Mesodermal cell (in vitro differentiated cells): ENCODE measurements at regions not wholly inside any gene's neighbourhood (a gene's known extent, or its start where the extent isn't known, plus 50 kb on each side); places are given as distances from the start of the nearest gene placed in this dataset.

Experiments
- H3K27ac ChIP-seq: 2 replicates; pipeline ENCODE4 v1.7.0; 2013; ENCODE audit warnings: mild to moderate bottlenecking, low read depth, low read length, moderate library complexity; ENCODE audit not compliant: severe bottlenecking
- H3K36me3 ChIP-seq: 2 replicates; pipeline ENCODE4 v1.7.1; 2013; ENCODE audit warnings: mild to moderate bottlenecking, low read length, moderate library complexity; ENCODE audit not compliant: control insufficient read depth, insufficient read depth
- H3K4me1 ChIP-seq: one replicate; pipeline ENCODE4 v1.7.1; 2013; ENCODE audit warnings: mild to moderate bottlenecking, low read length; ENCODE audit not compliant: insufficient read depth, control insufficient read depth, poor library complexity, severe bottlenecking
- H3K4me3 ChIP-seq: 2 replicates; pipeline ENCODE4 v1.7.0; 2013; ENCODE audit warnings: low read length, control low read depth, mild to moderate bottlenecking; ENCODE audit not compliant: insufficient read depth, poor library complexity, severe bottlenecking; ENCODE audit errors: extremely low read depth
- H3K9me3 ChIP-seq: 2 replicates; pipeline ENCODE4 v1.7.1; 2013; ENCODE audit warnings: mild to moderate bottlenecking, low read length, moderate library complexity; ENCODE audit not compliant: control insufficient read depth
- WGBS, 2 experiments: methylation state at CpG; one replicate each; pipeline ENCODE4 v1.1.5; 2013; ENCODE audit warnings: missing lambda C conversion rate in 2 of 2; ENCODE audit not compliant: insufficient coverage in 2 of 2; 5-methylcytosine and 5-hydroxymethylcytosine counted together

- 88 to 97% methylated on average over 3 to 4 of the region's 5 CpGs for whole genome bisulfite sequencing, 2 experiments
- Histone ChIP-seq H3K27ac (no peak overlapping the region), H3K36me3 (no peaks in the 10 kb centered on the region), H3K4me3 (no peak overlapping the region), H3K9me3 (no peaks in the 10 kb centered on the region), H3K4me1 (no peaks in the 10 kb centered on the region)
These were observed 57.9 kb downstream of the DNAJB9 start for GRCh38 chr7:108627476-108628051.

DNA sequence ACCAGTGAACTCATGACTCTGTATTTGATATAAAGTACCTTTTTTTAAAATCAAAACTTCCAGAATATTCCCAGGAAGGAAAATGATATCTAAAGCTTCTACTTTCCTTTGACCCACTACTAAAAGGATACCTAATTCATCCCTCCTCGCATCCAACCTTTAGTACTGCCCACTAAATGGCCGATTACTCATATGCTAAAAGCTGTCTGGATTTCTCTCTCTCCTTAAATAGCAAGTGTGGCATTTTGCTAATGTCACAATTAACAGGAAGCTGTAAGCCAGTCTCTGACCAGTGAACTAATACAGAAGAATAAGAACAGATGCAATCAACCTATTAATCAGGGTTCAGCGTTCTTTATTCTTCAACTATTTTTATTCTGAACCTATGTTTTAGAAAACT, 59.0 kb downstream of the DNAJB9 start:
- H3K27ac ChIP-seq = no peak overlapping the region
- H3K36me3 ChIP-seq = no peaks in the 10 kb centered on the region
- no peak overlapping the region for H3K4me3 ChIP-seq
- H3K9me3 ChIP-seq = no peaks in the 10 kb centered on the region
- no peaks in the 10 kb centered on the region for H3K4me1 ChIP-seq
- WGBS, 2 experiments = 73 to 86% methylated on average over 2 of the region's 3 CpGs

GRCh38 chr7:108629651-108630400, 60.2 kb downstream of the DNAJB9 start:
- no peaks in the 10 kb centered on the region for H3K4me1 ChIP-seq
- H3K36me3 ChIP-seq = no peaks in the 10 kb centered on the region
- no peaks in the 10 kb centered on the region for H3K9me3 ChIP-seq
- WGBS, 2 experiments = 90 to 100% methylated on average over 1 to 2 of the region's 2 CpGs
- H3K27ac ChIP-seq = no peak overlapping the region
- no peak overlapping the region for H3K4me3 ChIP-seq

GRCh38 chr7:108634036-108634435, 64.4 kb downstream of the DNAJB9 start:
- H3K4me3 ChIP-seq = no peak overlapping the region
- no CpG with 5 or more reads among the region's 2 CpGs for WGBS, 2 experiments
- no peaks in the 10 kb centered on the region for H3K36me3 ChIP-seq
- H3K9me3 ChIP-seq = no peaks in the 10 kb centered on the region
- no peak overlapping the region for H3K27ac ChIP-seq
- no peaks in the 10 kb centered on the region for H3K4me1 ChIP-seq

DNA sequence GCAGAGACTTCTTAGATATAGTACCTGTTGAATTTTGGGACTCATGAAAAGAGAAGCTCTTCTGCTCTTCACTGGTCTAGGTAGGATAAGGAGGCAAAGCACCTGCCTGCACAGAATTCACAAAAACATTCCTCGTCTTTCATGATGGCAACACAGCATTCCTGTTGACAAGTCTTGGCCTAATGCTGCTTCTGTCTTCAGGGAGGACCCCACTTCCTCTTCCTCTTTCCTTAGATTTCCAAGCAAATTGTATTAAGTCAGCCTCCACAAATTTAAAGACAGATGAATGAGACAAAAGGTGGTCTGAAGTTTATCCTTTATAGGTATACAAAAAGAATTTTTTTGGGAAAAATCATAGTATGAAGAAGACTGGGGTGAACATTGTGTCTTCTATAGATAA, 64.9 kb downstream of the DNAJB9 start:
- Histone ChIP-seq H3K27ac (no peak overlapping the region), H3K9me3 (no peaks in the 10 kb centered on the region), H3K4me1 (no peaks in the 10 kb centered on the region), H3K4me3 (no peak overlapping the region), H3K36me3 (no peaks in the 10 kb centered on the region)
- WGBS, 2 experiments = no CpG with 5 or more reads among the region's 1 CpG

DNA sequence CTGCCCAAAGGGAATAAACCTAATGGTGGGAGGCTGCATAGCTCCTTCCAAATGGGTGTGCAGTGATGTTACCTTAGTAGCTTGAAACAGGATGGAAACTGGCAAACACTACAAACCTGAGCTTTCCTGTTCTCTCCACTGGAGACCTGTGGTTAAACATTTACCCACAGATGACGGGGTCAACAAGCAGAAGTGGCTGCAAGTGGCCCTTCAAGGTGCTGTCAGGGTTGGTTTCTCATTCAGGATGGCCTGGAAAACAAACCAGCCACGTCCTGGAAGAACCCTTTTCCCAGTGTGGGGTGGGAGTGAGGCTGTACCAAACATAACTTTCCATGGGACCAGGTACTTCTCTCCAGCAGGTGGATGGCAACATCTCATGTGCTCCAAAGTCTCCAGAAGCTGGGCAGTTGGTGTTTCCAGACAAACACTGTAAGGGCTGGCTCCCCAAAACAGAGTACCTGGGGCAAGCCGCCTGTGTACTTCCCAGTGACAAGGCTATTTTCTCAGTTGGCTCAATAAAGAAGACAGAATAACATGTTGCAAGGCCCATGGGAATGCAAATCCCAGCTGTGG, 67.5 kb downstream of the DNAJB9 start:
- no peak overlapping the region for H3K27ac ChIP-seq
- H3K4me1 ChIP-seq = no peaks in the 10 kb centered on the region
- 85 to 94% methylated on average over 2 to 3 of the region's 3 CpGs for WGBS, 2 experiments
- no peak overlapping the region for H3K4me3 ChIP-seq
- no peaks in the 10 kb centered on the region for H3K36me3 ChIP-seq
- no peaks in the 10 kb centered on the region for H3K9me3 ChIP-seq

DNA sequence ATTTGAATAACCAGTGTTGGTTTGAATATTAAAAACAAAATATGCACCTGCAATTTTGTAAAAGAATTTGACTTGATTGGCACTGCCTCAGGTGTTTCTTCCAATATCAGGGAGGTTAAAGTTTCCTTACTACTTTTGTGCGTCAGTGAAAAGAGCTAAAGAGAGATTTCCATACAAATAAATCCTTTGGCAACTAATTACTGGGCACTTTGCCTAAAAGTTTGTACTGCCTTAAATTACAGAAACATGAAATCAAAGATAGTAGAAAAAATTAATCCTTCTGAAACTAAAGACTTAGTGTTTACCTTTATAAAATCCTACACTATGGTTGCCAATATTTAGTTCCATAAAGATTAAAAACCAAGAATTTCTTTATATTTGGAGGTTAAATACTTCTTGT, 72.5 kb downstream of the DNAJB9 start:
- Histone ChIP-seq H3K4me3 (no peak overlapping the region), H3K9me3 (peaks cover 10% of the 10 kb centered on the region), H3K36me3 (no peaks in the 10 kb centered on the region), H3K27ac (no peak overlapping the region), H3K4me1 (peaks cover 13% of the 10 kb centered on the region)
- 86% methylated on average over 1 of the region's 1 CpG; no CpG with 5 or more reads in 1 of the 2 experiments for WGBS, 2 experiments

DNA sequence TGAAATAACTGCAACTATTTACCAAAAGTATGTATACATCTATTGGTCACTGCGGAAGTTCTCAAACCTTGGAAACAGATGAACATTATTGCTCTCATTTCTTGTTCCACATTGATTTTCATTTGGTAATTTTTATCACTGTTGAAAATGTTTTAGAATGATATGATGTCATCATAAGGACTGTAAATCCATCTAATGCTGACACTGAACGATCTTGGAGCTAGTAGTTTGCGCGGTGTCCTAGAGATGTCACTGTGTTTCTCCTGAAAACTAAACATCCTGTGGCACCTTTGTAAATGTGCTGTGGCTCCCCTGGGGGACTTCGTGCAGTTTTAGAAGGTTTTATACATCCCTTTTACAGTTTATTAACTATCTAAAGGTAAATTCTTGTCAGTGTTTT, 73.5 kb downstream of the DNAJB9 start:
- WGBS, 2 experiments = 83 to 100% methylated on average over 3 of the region's 5 CpGs
- Histone ChIP-seq H3K27ac (peak overlapping the region; percentile 67), H3K9me3 (peaks cover 10% of the 10 kb centered on the region), H3K4me3 (no peak overlapping the region), H3K4me1 (peaks cover 13% of the 10 kb centered on the region), H3K36me3 (no peaks in the 10 kb centered on the region)

- Histone ChIP-seq H3K27ac (no peak overlapping the region), H3K36me3 (no peaks in the 10 kb centered on the region), H3K4me3 (no peak overlapping the region), H3K9me3 (peaks cover 10% of the 10 kb centered on the region), H3K4me1 (peaks cover 2% of the 10 kb centered on the region)
- 96 to 98% methylated on average over 5 of the region's 6 CpGs for WGBS, 2 experiments
These were observed 79.3 kb downstream of the DNAJB9 start for GRCh38 chr7:108648989-108649388.

GRCh38 chr7:108650467-108650866, 80.8 kb downstream of the DNAJB9 start:
- Histone ChIP-seq H3K4me1 (no peaks in the 10 kb centered on the region), H3K4me3 (no peak overlapping the region), H3K9me3 (peaks cover 6% of the 10 kb centered on the region), H3K36me3 (no peaks in the 10 kb centered on the region), H3K27ac (no peak overlapping the region)
- no CpG with 5 or more reads among the region's 1 CpG for WGBS, 2 experiments

DNA sequence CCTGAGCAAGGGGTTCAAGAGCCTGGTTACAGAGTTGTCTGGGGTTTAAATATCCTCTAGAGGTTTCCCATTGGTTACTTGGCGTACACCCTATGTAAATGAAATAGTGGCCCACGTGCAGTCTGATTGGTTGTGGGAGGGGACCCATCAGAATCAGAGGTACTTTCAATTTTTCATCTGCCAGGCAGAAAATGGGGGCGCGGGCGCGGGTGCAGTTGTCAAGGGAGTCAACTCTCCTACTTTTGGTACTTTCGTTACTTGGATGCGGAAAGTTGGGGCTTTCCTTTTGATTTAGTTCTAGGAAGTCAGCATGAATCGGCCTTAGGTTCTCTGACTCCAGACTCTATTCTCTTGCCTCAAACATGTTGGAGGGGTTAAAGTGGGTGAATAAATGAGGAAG, 83.2 kb downstream of the DNAJB9 start:
- H3K36me3 ChIP-seq = no peaks in the 10 kb centered on the region
- no peaks in the 10 kb centered on the region for H3K4me1 ChIP-seq
- WGBS, 2 experiments = 59 to 96% methylated on average over 2 to 8 of the region's 9 CpGs
- no peak overlapping the region for H3K27ac ChIP-seq
- no peak overlapping the region for H3K4me3 ChIP-seq
- H3K9me3 ChIP-seq = no peaks in the 10 kb centered on the region
